ENCODE measurements at regions not wholly inside any gene's neighbourhood (a gene's known extent, or its start where the extent isn't known, plus 50 kb on each side); places are given as distances from the start of the nearest gene placed in this dataset.

DNA sequence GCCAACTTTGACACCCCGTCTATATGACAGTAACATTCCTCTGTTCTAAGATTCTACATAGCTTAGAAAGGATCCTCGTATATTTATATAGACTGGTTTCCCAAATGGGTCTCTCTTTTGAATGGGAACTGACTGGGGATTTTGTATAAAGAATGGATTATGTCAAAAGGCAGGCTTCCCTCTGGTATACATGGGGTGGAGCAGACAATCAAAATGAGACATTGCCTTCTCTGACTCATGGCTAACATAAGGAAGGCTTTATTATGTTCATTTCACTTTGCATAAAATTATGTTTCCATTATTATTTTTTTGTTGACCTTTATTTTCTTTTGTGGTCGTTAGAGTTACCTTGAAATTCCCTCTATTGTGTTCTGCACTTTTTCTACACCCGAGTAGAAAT is 211.1 kb downstream of the ALG10B start:
- Histone ChIP-seq H3F3A (replicated peaks; ENCODE audit: low read depth) (no peaks in the 10 kb centered on the region), H2AFZ (no peak overlapping the region), H3K4me1 (ENCODE audit: insufficient read depth) (no peaks in the 10 kb centered on the region), H3K4me3 (no peak overlapping the region), H3K27ac (ENCODE audit: low read depth) (no peak overlapping the region), H3K4me2 (no peak overlapping the region), H3K36me3 (ENCODE audit: insufficient read depth) (no peaks in the 10 kb centered on the region), H3K27me3 (ENCODE audit: insufficient read depth) (no peaks in the 10 kb centered on the region), H4K20me1 (replicated peaks; ENCODE audit: insufficient read depth) (no peaks in the 10 kb centered on the region), H3K9me2 (ENCODE audit: insufficient read depth) (no peaks in the 10 kb centered on the region), H3K79me2 (replicated peaks; ENCODE audit: insufficient read depth) (no peaks in the 10 kb centered on the region)
- Mint-ChIP-seq H3K27me3 (ENCODE audit: insufficient read depth, low read depth, poor library complexity) (no peaks in the 10 kb centered on the region), H3K9me3 (peaks cover 3% of the 10 kb centered on the region; the same call in 1 of the 3 replicates), H3K4me3 (no peak overlapping the region), H3K4me1 (no peaks in the 10 kb centered on the region; the same call in 2 of the 3 replicates), H3K27ac (peak overlapping the region; percentile 72; the same call in 1 of the 2 replicates), H3K36me3 (ENCODE audit: low read depth) (no peaks in the 10 kb centered on the region)
- DNase-seq (ENCODE audit: low spot score), result no peak
- TF ChIP-seq JUNB (IDR thresholded peaks at IDR 0.05; ENCODE audit: unreplicated experiment) (no peak), ZNF114 (CRISPR knock-in tag; IDR thresholded peaks at IDR 0.05) (no peak), NANOG (IDR thresholded peaks at IDR 0.05; ENCODE audit: borderline replicate concordance) (no peak), STAT1 (IDR thresholded peaks at IDR 0.05; ENCODE audit: unreplicated experiment) (no peak), CREB1 (CRISPR knock-in tag; IDR thresholded peaks at IDR 0.05; ENCODE audit: low read depth) (no peak), POLR2AphosphoS5 (IDR thresholded peaks at IDR 0.05; ENCODE audit: low read depth) (no peak)
- TF ChIP-seq, protein P1, sequence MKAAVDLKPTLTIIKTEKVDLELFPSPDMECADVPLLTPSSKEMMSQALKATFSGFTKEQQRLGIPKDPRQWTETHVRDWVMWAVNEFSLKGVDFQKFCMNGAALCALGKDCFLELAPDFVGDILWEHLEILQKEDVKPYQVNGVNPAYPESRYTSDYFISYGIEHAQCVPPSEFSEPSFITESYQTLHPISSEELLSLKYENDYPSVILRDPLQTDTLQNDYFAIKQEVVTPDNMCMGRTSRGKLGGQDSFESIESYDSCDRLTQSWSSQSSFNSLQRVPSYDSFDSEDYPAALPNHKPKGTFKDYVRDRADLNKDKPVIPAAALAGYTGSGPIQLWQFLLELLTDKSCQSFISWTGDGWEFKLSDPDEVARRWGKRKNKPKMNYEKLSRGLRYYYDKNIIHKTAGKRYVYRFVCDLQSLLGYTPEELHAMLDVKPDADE (IDR thresholded peaks at IDR 0.05), result no peak
- TF ChIP-seq, protein P2, sequence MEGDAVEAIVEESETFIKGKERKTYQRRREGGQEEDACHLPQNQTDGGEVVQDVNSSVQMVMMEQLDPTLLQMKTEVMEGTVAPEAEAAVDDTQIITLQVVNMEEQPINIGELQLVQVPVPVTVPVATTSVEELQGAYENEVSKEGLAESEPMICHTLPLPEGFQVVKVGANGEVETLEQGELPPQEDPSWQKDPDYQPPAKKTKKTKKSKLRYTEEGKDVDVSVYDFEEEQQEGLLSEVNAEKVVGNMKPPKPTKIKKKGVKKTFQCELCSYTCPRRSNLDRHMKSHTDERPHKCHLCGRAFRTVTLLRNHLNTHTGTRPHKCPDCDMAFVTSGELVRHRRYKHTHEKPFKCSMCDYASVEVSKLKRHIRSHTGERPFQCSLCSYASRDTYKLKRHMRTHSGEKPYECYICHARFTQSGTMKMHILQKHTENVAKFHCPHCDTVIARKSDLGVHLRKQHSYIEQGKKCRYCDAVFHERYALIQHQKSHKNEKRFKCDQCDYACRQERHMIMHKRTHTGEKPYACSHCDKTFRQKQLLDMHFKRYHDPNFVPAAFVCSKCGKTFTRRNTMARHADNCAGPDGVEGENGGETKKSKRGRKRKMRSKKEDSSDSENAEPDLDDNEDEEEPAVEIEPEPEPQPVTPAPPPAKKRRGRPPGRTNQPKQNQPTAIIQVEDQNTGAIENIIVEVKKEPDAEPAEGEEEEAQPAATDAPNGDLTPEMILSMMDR (conservative IDR thresholded peaks at IDR 0.05; ENCODE audit: low read depth in 2 of 2), result no peak
- TF ChIP-seq, protein P3, sequence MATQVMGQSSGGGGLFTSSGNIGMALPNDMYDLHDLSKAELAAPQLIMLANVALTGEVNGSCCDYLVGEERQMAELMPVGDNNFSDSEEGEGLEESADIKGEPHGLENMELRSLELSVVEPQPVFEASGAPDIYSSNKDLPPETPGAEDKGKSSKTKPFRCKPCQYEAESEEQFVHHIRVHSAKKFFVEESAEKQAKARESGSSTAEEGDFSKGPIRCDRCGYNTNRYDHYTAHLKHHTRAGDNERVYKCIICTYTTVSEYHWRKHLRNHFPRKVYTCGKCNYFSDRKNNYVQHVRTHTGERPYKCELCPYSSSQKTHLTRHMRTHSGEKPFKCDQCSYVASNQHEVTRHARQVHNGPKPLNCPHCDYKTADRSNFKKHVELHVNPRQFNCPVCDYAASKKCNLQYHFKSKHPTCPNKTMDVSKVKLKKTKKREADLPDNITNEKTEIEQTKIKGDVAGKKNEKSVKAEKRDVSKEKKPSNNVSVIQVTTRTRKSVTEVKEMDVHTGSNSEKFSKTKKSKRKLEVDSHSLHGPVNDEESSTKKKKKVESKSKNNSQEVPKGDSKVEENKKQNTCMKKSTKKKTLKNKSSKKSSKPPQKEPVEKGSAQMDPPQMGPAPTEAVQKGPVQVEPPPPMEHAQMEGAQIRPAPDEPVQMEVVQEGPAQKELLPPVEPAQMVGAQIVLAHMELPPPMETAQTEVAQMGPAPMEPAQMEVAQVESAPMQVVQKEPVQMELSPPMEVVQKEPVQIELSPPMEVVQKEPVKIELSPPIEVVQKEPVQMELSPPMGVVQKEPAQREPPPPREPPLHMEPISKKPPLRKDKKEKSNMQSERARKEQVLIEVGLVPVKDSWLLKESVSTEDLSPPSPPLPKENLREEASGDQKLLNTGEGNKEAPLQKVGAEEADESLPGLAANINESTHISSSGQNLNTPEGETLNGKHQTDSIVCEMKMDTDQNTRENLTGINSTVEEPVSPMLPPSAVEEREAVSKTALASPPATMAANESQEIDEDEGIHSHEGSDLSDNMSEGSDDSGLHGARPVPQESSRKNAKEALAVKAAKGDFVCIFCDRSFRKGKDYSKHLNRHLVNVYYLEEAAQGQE (IDR thresholded peaks at IDR 0.05; ENCODE audit: unreplicated experiment), result no peak
- no peak for ATAC-seq

DNA sequence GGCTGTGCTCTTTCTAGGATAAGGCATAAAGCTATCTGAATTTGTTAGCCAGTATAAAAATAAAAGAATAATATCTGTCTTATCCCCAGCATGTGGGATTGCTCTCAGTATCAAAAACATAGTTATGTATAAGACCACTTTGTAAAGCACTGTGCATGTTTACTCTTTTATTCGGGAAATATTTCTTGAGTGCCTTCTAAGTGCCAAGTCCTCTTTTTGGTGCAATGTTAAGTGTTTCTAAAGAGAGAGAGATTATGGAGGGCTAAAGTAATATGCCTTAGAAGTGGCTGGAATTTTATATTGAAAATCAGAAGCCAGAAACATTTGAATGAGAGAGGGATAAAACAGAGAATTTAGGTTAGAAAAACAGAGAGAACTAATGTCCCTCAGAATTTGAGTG is 212.0 kb downstream of the ALG10B start:
- H3K4me3 Mint-ChIP-seq, result no peak overlapping the region
- H3K36me3 Mint-ChIP-seq (ENCODE audit: low read depth), result no peaks in the 10 kb centered on the region
- TF ChIP-seq, protein P3 (IDR thresholded peaks at IDR 0.05; ENCODE audit: unreplicated experiment), result no peak
- TF ChIP-seq EZH2phosphoT487 (IDR thresholded peaks at IDR 0.05; ENCODE audit: unreplicated experiment) (no peak), JUNB (IDR thresholded peaks at IDR 0.05; ENCODE audit: unreplicated experiment) (no peak), ZNF331 (CRISPR knock-in tag; IDR thresholded peaks at IDR 0.05; ENCODE audit: low read depth) (no peak), POLR2AphosphoS5 (IDR thresholded peaks at IDR 0.05; ENCODE audit: low read depth) (no peak), NANOG (IDR thresholded peaks at IDR 0.05; ENCODE audit: borderline replicate concordance) (no peak), ZNF114 (CRISPR knock-in tag; IDR thresholded peaks at IDR 0.05) (no peak), STAT1 (IDR thresholded peaks at IDR 0.05; ENCODE audit: unreplicated experiment) (no peak)
- TF ChIP-seq, protein P2 (conservative IDR thresholded peaks at IDR 0.05; ENCODE audit: low read depth in 2 of 2), result no peak

More for the DNA sequence above, 212.0 kb downstream of the ALG10B start:
- Mint-ChIP-seq H3K9me3 (peaks cover 3% of the 10 kb centered on the region; the same call in 1 of the 3 replicates), H3K27me3 (ENCODE audit: insufficient read depth, low read depth, poor library complexity) (no peaks in the 10 kb centered on the region), H3K4me1 (no peaks in the 10 kb centered on the region; the same call in 2 of the 3 replicates), H3K27ac (no peak overlapping the region)
- H3K4me3 ChIP-seq, result no peak overlapping the region
- no peak overlapping the region for H3K27ac ChIP-seq (ENCODE audit: low read depth)
- no peaks in the 10 kb centered on the region for H3K36me3 ChIP-seq (ENCODE audit: insufficient read depth)
- DNase-seq (ENCODE audit: low spot score) (no peak), ATAC-seq (no peak)
- H4K20me1 ChIP-seq (replicated peaks; ENCODE audit: insufficient read depth), result no peaks in the 10 kb centered on the region
- no peaks in the 10 kb centered on the region for H3K9me2 ChIP-seq (ENCODE audit: insufficient read depth)
- H3K27me3 ChIP-seq (ENCODE audit: insufficient read depth), result no peaks in the 10 kb centered on the region
- no peak overlapping the region for H2AFZ ChIP-seq
- H3K79me2 ChIP-seq (replicated peaks; ENCODE audit: insufficient read depth), result no peaks in the 10 kb centered on the region
- H3K4me1 ChIP-seq (ENCODE audit: insufficient read depth), result no peaks in the 10 kb centered on the region
- H3K4me2 ChIP-seq, result no peak overlapping the region
- H3F3A ChIP-seq (replicated peaks; ENCODE audit: low read depth), result no peaks in the 10 kb centered on the region

Data from GM23338 (cell line).